ENCODE measurements at regions not wholly inside any gene's neighbourhood (a gene's known extent, or its start where the extent isn't known, plus 50 kb on each side); places are given as distances from the start of the nearest gene placed in this dataset.
"Not testable (repeated sequence)": the region's sequence is repeated elsewhere in the genome, so short reads cannot be mapped to it uniquely, and the experiment has no call there.

- DNase-seq: no peak
Measured at GRCh38 chr14:105700622-105701288, 174.4 kb downstream of the TMEM121 start.

- DNase-seq: no peak
Measured at GRCh38 chr14:105701456-105702274, 175.3 kb downstream of the TMEM121 start.

GRCh38 chr14:105702275-105702817 is 176.0 kb downstream of the TMEM121 start:
- no peak for DNase-seq

- not testable (repeated sequence) for DNase-seq
Measured at GRCh38 chr14:105703044-105703665, 176.8 kb downstream of the TMEM121 start.

GRCh38 chr14:105704091-105704490 is 177.7 kb downstream of the TMEM121 start:
- DNase-seq: not testable (repeated sequence)

GRCh38 chr14:105704492-105704891 is 178.1 kb downstream of the TMEM121 start:
- DNase-seq: not testable (repeated sequence)

GRCh38 chr14:105705512-105705861 is 179.1 kb downstream of the TMEM121 start:
- DNase-seq: not testable (repeated sequence)

- not testable (repeated sequence) for DNase-seq
Measured at GRCh38 chr14:105705862-105706700, 179.7 kb downstream of the TMEM121 start.

- DNase-seq: not testable (repeated sequence)
Measured at GRCh38 chr14:105706701-105707019, 180.3 kb downstream of the TMEM121 start.

- not testable (repeated sequence) for DNase-seq
Measured at GRCh38 chr14:105707099-105707498, 180.7 kb downstream of the TMEM121 start.

- not testable (repeated sequence) for DNase-seq
Measured at GRCh38 chr14:105707723-105708151, 181.4 kb downstream of the TMEM121 start.

- DNase-seq: not testable (repeated sequence)
Measured at GRCh38 chr14:105708251-105709134, 182.1 kb downstream of the TMEM121 start.

- no peak for DNase-seq
Measured at GRCh38 chr14:105709281-105710118, 183.1 kb downstream of the TMEM121 start.

GRCh38 chr14:105710119-105711043 is 184.0 kb downstream of the TMEM121 start:
- no peak for DNase-seq

GRCh38 chr14:105711044-105711620 is 184.7 kb downstream of the TMEM121 start:
- no peak for DNase-seq

GRCh38 chr14:105711841-105712460 is 185.6 kb downstream of the TMEM121 start:
- no peak for DNase-seq

GRCh38 chr14:105712670-105713069 is 186.3 kb downstream of the TMEM121 start:
- DNase-seq: not testable (repeated sequence)

GRCh38 chr14:105713160-105713559 is 186.8 kb downstream of the TMEM121 start:
- not testable (repeated sequence) for DNase-seq

All from NCI-H1436 treated with DMSO at 0.1 percent for 48 hours (cell line).